MCF 10A (cell line): ENCODE measurements at regions not wholly inside any gene's neighbourhood (a gene's known extent, or its start where the extent isn't known, plus 50 kb on each side); places are given as distances from the start of the nearest gene placed in this dataset.

ENCODE experiments used
- BruUV-seq: library from RNA; stranded (reverse); fragments of 400-500 nt; replicated peaks from 2 replicates; lab custom pipeline; 2021; lab: Mats Ljungman, UMichigan
- CTCF ChIA-PET: fragments of 300-600 bp; sonication (Branson Sonifier 250); formaldehyde crosslinking; extraction: SDS; loops from one replicate; lab custom pipeline; 2021; ENCODE audit warnings: antibody characterized with exemption, inconsistent platforms; lab: Yijun Ruan, JAX
- POLR2A ChIA-PET: fragments of 300-600, 350-650 bp; sonication (Branson Sonifier 250); formaldehyde crosslinking; extraction: SDS; loops from one replicate; lab custom pipeline; 2020; ENCODE audit warnings: antibody characterized with exemption, inconsistent platforms; lab: Yijun Ruan, JAX
- DNase-seq: peaks from one replicate; pipeline ENCODE4 v3.0.0-alpha.2; 2018; ENCODE audit not compliant: unreplicated experiment
- H3K27ac Mint-ChIP-seq: one replicate; pipeline ENCODE4 v1.8.0; 2022; ENCODE audit warnings: mild to moderate bottlenecking, low read depth, mixed read lengths; ENCODE audit not compliant: unreplicated experiment
- H3K27me3 Mint-ChIP-seq: one replicate; pipeline ENCODE4 v1.8.0; 2022; ENCODE audit warnings: mixed read lengths; ENCODE audit not compliant: insufficient read depth, unreplicated experiment
- H3K36me3 Mint-ChIP-seq: one replicate; pipeline ENCODE4 v1.8.0; 2022; ENCODE audit warnings: mild to moderate bottlenecking, moderate library complexity, mixed read lengths; ENCODE audit not compliant: insufficient read depth, unreplicated experiment
- H3K4me1 Mint-ChIP-seq: one replicate; pipeline ENCODE4 v1.8.0; 2022; ENCODE audit warnings: mixed read lengths; ENCODE audit not compliant: insufficient read depth, unreplicated experiment
- H3K4me3 Mint-ChIP-seq: one replicate; pipeline ENCODE4 v1.8.0; 2022; ENCODE audit warnings: mild to moderate bottlenecking, moderate library complexity, mixed read lengths; ENCODE audit not compliant: unreplicated experiment
- H3K9me3 Mint-ChIP-seq: one replicate; pipeline ENCODE4 v1.8.0; 2022; ENCODE audit warnings: mixed read lengths; ENCODE audit not compliant: unreplicated experiment
- CTCF ChIP-seq: fragments of 200-600 bp; IDR thresholded peaks from one replicate; pipeline ENCODE4 v1.8.0; 2022; ENCODE audit warnings: antibody characterized with exemption, mild to moderate bottlenecking; ENCODE audit not compliant: unreplicated experiment
- intact Hi-C: fragments of 100-400 bp; cut with micrococcal nuclease; formaldehyde crosslinking; loops from 2 replicates; pipeline ENCODE4 v1.14.1; 2022

DNA sequence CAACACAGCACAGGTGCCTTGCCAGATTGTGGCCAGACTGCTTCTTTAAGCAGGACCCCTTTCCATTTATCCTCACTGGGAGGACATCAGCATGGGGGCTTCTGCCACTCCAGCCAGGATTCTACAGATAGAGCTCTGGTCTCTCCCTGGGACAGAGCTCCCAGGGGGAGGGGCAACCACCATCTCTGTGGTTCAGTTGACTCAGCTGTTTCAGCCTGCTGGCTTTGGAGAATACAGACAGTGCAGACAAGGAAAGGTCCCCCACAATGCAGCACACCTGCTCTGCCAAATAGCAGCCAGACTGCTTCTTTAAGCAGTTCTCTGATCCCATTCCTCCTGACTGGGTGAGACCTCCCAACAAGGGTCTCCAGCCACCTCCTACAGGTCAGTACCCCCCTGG is 132.8 kb downstream of the OR2K2 start:
- peaks cover 13% of the 10 kb centered on the region for H3K27me3 Mint-ChIP-seq
- H3K27ac Mint-ChIP-seq: no peak overlapping the region
- TF ChIP-seq CTCF: no peak
- H3K4me3 Mint-ChIP-seq: no peak overlapping the region
- H3K9me3 Mint-ChIP-seq: no peaks in the 10 kb centered on the region
- no TSS peak for BruUV-seq
- ChIA-PET POLR2A (no interaction called here), CTCF (no interaction called here)
- no peaks in the 10 kb centered on the region for H3K4me1 Mint-ChIP-seq
- intact Hi-C loops: no loop called here
- no peak for DNase-seq
- H3K36me3 Mint-ChIP-seq: no peaks in the 10 kb centered on the region

GRCh38 chr9:111195766-111196165 is 134.3 kb downstream of the OR2K2 start:
- no TSS peak for BruUV-seq
- Mint-ChIP-seq H3K4me1 (no peaks in the 10 kb centered on the region), H3K9me3 (no peaks in the 10 kb centered on the region), H3K36me3 (no peaks in the 10 kb centered on the region), H3K4me3 (no peak overlapping the region), H3K27ac (no peak overlapping the region), H3K27me3 (peaks cover 13% of the 10 kb centered on the region)
- ChIA-PET POLR2A (interaction anchor here (0.6 kb wide), 1 partner anchor 131 kb away, joined by 3 read pairs; no protein-coding TSS in a partner anchor), CTCF (no interaction called here)
- no peak for TF ChIP-seq CTCF
- no peak for DNase-seq
- intact Hi-C loops: no loop called here

DNA sequence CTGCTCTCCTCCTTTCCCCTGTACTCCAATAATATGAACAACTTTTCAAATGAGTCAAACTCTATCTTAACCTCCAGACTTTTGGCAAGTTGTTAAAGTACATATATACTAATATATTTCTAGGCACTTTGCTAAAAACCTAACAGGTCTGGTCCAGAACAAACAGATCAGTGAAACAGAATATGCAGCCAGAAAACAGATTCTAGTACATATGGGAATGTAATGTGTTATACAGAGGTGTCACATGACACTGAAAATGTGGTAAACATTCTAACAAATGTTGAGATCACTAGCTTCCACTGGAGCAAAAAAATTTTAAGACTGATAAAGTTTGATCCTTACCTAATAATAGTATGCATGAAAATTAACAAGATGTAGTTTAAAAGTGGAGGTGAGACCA is 136.9 kb downstream of the OR2K2 start:
- H3K9me3 Mint-ChIP-seq: no peaks in the 10 kb centered on the region
- no TSS peak for BruUV-seq
- no peaks in the 10 kb centered on the region for H3K36me3 Mint-ChIP-seq
- no peak for TF ChIP-seq CTCF
- H3K27me3 Mint-ChIP-seq: peaks cover 13% of the 10 kb centered on the region
- no peak overlapping the region for H3K4me3 Mint-ChIP-seq
- H3K27ac Mint-ChIP-seq: no peak overlapping the region
- ChIA-PET POLR2A (no interaction called here), CTCF (no interaction called here)
- H3K4me1 Mint-ChIP-seq: no peaks in the 10 kb centered on the region
- intact Hi-C loops: no loop called here
- no peak for DNase-seq

DNA sequence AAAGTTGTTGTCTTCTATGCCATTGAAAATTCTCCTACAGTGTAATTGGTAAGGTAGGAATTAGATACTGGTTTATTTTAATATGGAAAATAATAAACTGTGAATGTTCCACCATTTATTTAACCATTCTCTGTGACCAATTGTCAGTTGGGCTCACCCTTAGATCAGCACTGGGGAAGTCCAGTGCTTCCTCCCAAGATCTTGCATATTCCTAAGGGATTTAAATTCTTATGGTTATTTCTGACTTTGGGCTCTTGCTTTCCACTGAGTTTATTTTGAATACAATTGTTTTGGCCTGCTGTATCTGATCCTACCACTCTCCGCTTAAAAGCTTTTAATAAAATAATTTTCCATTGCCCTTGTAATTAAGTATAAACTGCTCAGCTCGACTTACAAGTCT is 137.4 kb downstream of the OR2K2 start:
- H3K4me3 Mint-ChIP-seq: no peak overlapping the region
- no peak for TF ChIP-seq CTCF
- DNase-seq: no peak
- intact Hi-C loops: no loop called here
- H3K36me3 Mint-ChIP-seq: no peaks in the 10 kb centered on the region
- no peak overlapping the region for H3K27ac Mint-ChIP-seq
- peaks cover 13% of the 10 kb centered on the region for H3K27me3 Mint-ChIP-seq
- ChIA-PET CTCF (interaction anchor here (0.6 kb wide), 1 partner anchor 98 kb away, joined by 3 read pairs; no protein-coding TSS in a partner anchor), POLR2A (no interaction called here)
- H3K4me1 Mint-ChIP-seq: no peaks in the 10 kb centered on the region
- no TSS peak for BruUV-seq
- H3K9me3 Mint-ChIP-seq: no peaks in the 10 kb centered on the region
